NCI-H2107 (cell line): ENCODE measurements at regions not wholly inside any gene's neighbourhood (a gene's known extent, or its start where the extent isn't known, plus 50 kb on each side); places are given as distances from the start of the nearest gene placed in this dataset.
"Not testable (repeated sequence)": the region's sequence is repeated elsewhere in the genome, so short reads cannot be mapped to it uniquely, and the experiment has no call there.

Experiments used
- DNase-seq: peaks from one replicate; lab custom pipeline; 2025; lab: John Stamatoyannopoulos, UW

GRCh38 chr14:34381304-34381703, 80.7 kb downstream of the SPTSSA start:
- DNase-seq = not testable (repeated sequence)

- no peak for DNase-seq
These were observed 81.6 kb downstream of the SPTSSA start for GRCh38 chr14:34380471-34380845.

GRCh38 chr14:34379816-34380470, 82.1 kb downstream of the SPTSSA start:
- DNase-seq = no peak

DNA sequence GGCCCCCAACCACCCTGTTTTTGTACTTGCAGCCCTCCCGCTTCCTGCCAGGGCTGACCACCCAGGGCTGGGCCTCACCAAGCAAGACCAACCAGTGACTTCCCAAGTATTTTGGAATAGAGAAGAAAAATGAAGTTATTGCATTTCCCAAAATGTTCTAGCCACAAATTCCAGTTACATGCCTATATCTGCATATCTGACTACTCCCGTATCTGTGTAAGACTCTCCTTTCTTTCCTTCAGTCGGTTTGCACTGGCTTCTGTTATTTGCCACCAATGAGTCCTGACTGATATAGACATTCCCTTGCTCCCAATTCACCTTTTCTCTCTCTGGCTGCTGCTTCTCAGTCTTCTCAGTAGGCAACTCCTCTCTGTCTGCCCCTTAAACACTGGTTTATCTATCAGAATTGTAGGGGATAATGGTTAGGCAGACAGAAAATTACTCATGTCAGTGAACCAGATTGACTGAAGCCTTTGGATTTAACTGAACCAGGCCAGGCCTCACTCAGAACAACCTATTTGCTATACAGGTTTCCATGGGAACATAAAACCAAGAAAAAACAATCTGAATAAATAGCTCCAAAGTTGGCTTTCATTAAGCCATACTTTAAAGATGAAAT, 85.3 kb downstream of the SPTSSA start:
- DNase-seq = no peak

DNA sequence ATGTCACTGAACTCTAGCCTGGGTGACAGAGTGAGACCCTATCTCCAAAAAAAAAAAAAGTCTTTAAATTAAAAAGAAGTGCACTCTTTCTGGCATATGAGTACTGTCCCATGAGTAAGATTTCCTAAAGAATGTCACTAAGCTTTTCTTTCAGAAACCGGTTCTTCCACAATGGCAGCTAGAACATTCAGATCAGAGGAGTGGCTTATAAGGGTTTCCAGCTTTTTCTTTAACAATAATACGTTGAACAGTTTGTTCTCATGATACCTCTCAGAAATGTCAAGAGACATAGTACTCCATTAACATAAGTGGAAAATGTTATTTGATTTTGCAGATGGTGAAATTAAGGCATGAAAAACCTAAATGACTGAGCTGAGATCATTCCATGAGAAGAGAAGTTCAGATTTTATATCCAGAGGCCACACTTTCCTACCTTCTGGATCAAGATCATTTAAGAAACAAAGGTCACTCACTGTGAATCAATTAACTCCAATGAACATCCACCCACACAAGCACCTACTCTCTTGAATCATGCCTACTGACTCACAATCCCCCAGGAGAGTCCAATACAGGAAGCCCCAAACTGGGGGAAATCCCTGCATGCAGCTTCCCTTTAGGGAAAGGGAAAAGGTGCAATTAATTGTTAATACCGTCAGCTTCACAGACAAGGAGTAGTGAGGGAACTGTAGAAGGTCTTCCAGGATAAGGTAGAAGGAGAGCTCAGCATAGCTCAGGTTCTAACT, 86.9 kb downstream of the SPTSSA start:
- no peak for DNase-seq

DNA sequence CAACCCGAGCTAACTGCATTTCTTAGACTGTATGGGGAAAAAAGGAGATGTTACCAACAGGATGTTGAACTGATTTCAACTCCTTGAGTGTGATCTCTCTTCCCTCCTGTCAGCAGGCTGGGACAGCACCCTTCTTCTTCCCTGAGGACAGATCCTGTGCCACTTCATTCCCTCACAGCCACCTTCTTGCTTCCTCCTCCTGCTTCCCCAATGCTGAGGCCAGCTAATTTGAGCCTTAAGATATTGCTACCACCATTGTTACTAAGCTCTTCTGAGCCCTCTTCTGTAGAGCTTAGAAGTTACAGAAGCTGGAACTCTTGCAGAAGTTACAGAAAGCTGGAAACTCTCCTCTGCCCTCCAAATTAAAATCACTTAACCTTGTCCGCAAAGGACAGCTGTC, 88.8 kb downstream of the SPTSSA start:
- DNase-seq = no peak

GRCh38 chr14:34372786-34373185, 89.3 kb downstream of the SPTSSA start:
- DNase-seq = no peak

DNA sequence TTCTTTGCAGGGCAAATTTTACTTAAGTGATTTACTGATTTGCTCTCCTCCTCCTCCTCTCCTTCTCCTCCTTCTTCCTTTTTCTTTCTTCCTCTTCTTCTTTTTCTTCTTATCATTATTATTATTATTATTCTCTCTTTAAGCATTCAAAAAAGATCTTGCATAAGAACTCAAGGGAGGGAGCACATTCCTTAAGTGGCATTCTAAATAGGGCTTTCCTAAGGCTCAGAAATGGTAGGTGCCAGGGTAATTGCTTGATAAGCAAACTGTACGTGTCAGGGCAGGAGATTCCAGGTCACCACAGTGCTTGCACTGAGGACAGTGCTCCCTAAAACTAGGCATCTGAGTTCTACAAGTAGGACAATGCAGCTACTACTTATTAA, 92.4 kb downstream of the SPTSSA start:
- no peak for DNase-seq

DNA sequence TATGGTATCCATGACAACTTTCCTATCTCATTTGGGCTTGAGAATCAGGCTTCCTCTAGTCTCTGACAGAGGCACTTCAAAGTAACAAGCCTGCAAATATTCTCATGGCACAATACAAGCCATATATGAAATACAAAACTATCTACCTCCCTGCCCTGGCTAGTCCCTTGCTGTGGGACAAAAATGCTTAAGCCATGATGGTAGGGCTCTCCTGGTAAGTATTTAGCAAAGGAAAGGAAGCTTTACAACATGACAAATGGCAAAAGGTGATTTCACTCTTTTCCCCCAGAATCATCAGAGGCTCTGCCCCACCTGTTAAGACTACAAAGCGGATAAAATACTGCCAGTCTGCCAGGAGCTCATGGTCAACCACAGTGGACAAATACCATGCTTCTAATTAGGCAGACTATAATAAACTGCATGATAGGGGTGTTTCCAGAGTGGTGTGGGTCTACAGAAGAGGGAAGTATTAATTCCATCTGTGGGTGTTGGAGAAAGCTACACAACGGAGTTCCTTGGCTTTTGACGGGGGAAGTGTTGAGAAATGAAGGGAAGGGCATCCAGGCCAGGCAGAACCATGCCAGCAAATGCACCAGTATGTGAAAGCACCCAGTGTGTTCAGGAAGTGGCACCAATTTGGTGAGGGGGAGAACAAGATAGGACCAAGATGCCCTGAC, 92.9 kb downstream of the SPTSSA start:
- no peak for DNase-seq

DNA sequence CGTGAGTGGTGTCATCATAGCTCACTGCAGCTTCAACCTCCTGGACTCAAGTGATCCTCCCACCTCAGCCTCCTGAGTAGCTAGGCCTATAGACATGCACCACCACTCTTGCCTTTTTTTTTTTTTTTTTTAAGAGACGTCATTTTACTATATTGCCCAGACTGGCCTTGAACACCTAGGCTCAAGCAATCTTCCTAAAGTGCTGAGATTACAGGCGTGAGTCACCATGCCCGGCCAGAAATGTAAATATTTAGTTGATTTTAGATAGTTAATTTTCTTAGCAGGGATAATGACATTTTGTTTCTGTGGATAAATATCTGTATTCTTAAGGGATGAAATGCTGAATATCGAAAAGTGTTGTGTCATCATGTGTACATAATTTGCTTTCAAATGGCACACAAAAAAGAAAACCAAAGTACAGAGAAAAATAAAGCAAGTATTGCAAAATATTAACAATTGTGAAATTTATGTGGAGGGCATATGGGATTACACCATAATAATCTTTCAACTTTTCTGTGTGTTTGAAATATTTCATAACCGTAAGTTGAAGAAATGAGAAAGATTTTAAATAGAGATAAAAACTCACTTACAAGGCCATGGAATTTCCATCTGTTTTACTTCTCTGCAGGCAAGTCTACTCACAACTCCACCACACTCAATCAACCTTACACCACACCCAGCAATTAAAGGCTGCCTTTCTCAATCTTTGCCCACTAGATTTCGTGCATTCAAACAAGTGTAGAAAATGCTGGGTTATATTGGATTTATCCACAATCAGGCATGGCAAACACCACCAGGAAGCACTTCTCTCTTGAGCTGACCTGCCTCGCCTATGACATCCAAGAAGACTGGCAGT, 93.7 kb downstream of the SPTSSA start:
- no peak for DNase-seq

GRCh38 chr14:34365309-34365915, 96.6 kb downstream of the SPTSSA start:
- DNase-seq = no peak

DNA sequence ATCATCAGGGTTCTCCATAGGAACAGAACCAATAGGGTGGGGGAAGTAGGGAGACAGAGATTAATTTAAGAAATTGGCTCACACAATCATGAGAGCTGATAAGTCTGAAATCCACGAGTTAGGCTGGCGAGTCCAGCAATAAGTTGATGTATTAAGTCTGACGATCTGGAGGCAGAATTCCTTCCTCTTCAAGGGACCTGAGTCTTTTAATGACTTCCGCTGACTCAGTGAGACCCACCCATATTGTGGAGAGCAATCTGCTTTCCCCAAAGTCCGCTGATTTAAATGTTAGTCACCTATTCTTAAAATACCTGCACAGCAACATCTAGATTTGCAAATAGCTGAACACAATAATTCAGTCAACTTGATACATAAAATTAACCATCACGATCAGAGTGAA, 97.8 kb downstream of the SPTSSA start:
- no peak for DNase-seq

DNA sequence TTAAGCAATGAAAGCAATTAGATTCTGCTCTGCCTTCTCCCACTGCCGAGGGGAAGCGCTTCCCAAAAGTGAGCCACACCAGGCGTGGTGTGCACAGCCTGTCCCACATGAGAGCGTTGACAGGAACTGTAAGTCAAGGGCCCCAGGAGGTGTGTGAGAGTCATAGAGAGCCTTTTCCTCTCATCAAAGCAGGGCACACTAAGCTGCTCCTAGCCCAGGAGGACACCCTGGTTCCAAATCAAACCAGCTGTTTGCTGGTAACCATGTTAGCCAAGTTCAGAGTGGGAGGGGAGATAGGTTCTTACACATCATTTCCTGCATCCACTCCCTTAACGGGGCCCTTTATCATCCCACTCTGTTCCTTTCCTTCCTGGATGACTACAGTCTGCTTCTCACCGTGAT, 98.3 kb downstream of the SPTSSA start:
- no peak for DNase-seq

DNA sequence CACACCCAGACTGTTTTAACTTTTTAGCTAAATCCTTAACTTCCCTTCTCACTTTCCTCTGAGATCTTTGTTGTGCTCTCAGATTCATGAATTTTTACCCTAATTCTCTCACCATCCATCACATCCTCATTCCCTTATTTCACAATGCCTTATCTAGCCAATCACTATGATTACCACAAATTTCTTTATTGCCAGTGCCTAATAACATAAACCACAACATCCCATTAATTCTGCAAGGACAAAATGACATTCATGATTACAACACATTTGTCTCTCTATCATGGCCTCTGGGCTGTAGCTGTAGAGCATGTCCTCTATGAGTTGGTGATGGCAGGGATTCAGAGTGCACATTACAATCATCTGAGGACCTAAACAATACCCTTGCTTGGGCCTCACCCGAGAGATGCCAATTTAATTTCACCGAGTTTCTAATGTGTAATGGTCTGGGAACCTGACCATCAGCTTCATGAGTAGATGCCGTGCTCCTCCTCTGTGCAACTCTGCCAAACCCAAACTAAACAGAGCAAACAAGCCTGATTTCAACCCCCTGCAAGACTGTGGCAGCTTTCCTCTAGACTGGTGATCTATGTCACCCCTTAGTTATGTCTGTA, 99.3 kb downstream of the SPTSSA start:
- no peak for DNase-seq

DNA sequence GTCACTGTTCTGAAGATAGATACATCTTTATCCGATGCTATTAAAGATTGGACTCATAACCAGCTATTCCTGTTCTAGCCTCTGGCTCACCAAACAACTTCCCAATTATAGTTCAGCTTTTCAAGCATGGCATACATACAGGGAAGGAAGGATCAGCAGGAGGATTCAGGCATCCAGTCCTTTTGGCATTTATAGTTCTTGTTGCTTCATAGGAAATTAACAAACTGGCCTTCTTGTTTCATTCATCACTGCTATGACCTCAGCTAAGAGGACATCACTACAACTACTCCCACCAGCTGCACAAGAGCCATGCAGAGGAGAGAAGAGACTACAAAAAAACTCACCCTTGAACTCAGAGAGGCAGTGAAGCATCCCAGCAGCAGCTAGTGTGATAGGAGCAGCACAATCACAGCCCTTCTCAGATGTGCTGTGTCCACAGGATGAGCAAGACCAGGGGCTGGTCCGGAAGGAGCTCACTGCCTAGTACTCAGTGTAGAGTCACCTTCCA, 100.5 kb downstream of the SPTSSA start:
- no peak for DNase-seq

GRCh38 chr14:34359420-34360117, 102.5 kb downstream of the SPTSSA start:
- DNase-seq = no peak

DNA sequence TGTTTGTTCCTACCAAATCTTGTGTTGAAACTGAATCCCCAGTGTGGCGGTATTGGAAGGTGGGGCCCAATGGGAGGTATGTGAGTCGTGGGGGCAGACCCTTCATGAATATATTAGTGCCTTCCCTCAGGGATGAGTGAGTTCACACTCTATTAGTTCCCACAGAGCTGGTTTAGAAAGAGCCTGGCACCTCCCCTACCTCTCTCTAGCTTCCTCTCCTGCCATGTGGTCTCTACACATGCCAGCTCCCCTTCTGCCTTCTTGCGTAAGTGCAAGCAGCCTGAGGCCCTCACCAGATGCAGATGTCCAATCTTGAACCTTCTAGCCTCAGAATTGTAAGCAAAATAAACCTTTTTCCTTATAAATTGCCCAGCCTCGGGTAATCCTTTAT, 105.8 kb downstream of the SPTSSA start:
- DNase-seq = no peak

GRCh38 chr14:34355584-34356263, 106.3 kb downstream of the SPTSSA start:
- no peak for DNase-seq

DNA sequence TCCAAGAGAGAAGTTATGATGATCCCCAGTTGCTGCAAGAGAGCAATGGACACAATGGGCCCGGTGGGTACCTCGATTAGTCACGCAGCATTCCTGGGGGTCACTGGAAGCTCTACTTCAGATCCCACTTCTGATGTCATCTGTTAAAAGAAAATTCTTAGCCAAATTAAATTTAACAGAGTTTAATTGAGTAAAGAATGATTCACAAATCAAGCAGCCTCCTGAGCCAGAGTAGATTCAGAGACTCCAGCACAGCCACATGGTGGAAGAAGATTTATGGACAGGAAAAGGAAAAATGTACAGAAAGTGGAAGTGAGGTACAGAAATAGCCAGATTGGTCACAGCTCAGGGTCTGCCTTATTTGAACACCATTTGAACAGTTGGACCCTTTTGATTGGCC, 107.5 kb downstream of the SPTSSA start:
- DNase-seq = no peak

DNA sequence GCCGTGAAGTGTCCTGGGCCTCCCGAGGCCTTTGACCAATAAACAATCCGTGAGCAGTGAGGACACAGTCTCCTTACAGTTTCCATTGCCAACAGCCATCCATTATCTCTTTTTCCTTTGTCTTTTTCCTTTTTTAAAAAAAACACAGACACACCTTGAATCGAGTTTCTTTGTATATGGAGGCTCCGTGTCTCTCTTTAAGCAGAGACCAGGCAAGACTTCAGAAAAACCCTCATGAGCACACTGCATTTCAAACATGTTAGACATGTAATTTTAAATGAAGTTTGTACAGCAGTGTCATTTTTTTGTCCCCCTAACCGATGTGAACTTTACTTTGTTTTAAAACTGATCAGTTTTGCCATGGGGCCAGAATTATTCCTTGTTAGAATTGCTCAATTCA, 111.1 kb downstream of the SPTSSA start:
- no peak for DNase-seq
